SK-N-MC (cell line): ENCODE measurements at regions not wholly inside any gene's neighbourhood (a gene's known extent, or its start where the extent isn't known, plus 50 kb on each side); places are given as distances from the start of the nearest gene placed in this dataset.

Source experiments
- DNase-seq: peaks from one replicate; pipeline ENCODE4 v3.0.0-alpha.2; 2011; ENCODE audit warnings: low read depth, low spot score
- H3K27ac ChIP-seq: fragments of 200-600 bp; sonication (generic); 2 replicates; pipeline ENCODE4 v1.5.1; 2016; ENCODE audit warnings: mixed run types
- H3K36me3 ChIP-seq: fragments of 200-600 bp; sonication (generic); 2 replicates; pipeline ENCODE4 v1.6.1; 2017; ENCODE audit warnings: antibody characterized with exemption, low read length, mixed read lengths; ENCODE audit not compliant: insufficient read depth
- H3K4me3 ChIP-seq: fragments of 200-600 bp; sonication (generic); 2 replicates; pipeline ENCODE4 v1.5.1; 2016
- H3K9ac ChIP-seq: fragments of 200-600 bp; sonication (generic); 2 replicates; pipeline ENCODE4 v1.8.0; 2017; ENCODE audit warnings: mixed run types, mixed read lengths; ENCODE audit not compliant: insufficient read length
- H3K9me3 ChIP-seq: fragments of 200-600 bp; sonication (generic); 2 replicates; pipeline ENCODE4 v1.6.1; 2017; ENCODE audit warnings: low read depth, mild to moderate bottlenecking, antibody characterized with exemption, low read length, moderate library complexity, mixed read lengths
- EZH2 ChIP-seq: fragments of 200-600 bp; sonication (generic); IDR thresholded peaks from one replicate; pipeline ENCODE4 v1.6.1; 2017; ENCODE audit warnings: antibody characterized with exemption
- FOXP2 ChIP-seq: optimal IDR thresholded peaks from 2 replicates; pipeline ENCODE3; 2011; ENCODE audit warnings: mild to moderate bottlenecking, moderate library complexity; ENCODE audit not compliant: insufficient read depth; ENCODE audit errors: extremely low read length, control extremely low read depth
- POLR2AphosphoS5 ChIP-seq: IDR thresholded peaks from 2 replicates; pipeline ENCODE4 v1.6.1; 2012; ENCODE audit warnings: mild to moderate bottlenecking, low read depth, low read length, borderline replicate concordance

- Histone ChIP-seq H3K9ac (no peak overlapping the region), H3K9me3 (peaks cover 5% of the 10 kb centered on the region; the same call in 1 of the 2 replicates), H3K27ac (no peak overlapping the region), H3K4me3 (no peak overlapping the region), H3K36me3 (no peaks in the 10 kb centered on the region)
- no peak for TF ChIP-seq FOXP2
- TF ChIP-seq POLR2AphosphoS5 = no peak
- TF ChIP-seq EZH2 = no peak
- DNase-seq = no peak
Observed at GRCh38 chr2:196500686-196501431, 138.7 kb upstream of the CCDC150 start.

- Histone ChIP-seq H3K9me3 (peaks cover 5% of the 10 kb centered on the region; the same call in 1 of the 2 replicates), H3K36me3 (no peaks in the 10 kb centered on the region), H3K4me3 (no peak overlapping the region), H3K27ac (no peak overlapping the region; the same call in 1 of the 2 replicates), H3K9ac (no peak overlapping the region)
- DNase-seq = no peak
- TF ChIP-seq POLR2AphosphoS5 = no peak
- no peak for TF ChIP-seq FOXP2
- TF ChIP-seq EZH2 = no peak
Observed at GRCh38 chr2:196501836-196502235, 137.7 kb upstream of the CCDC150 start.

GRCh38 chr2:196502386-196502785 is 137.1 kb upstream of the CCDC150 start:
- Histone ChIP-seq H3K27ac (no peak overlapping the region; the same call in 1 of the 2 replicates), H3K36me3 (no peaks in the 10 kb centered on the region), H3K9me3 (peaks cover 5% of the 10 kb centered on the region; the same call in 1 of the 2 replicates), H3K4me3 (no peak overlapping the region), H3K9ac (no peak overlapping the region)
- no peak for DNase-seq
- no peak for TF ChIP-seq FOXP2
- TF ChIP-seq POLR2AphosphoS5 = no peak
- no peak for TF ChIP-seq EZH2

- DNase-seq = no peak
- peaks cover 5% of the 10 kb centered on the region; the same call in 1 of the 2 replicates for H3K9me3 ChIP-seq
- H3K4me3 ChIP-seq = no peak overlapping the region
- no peak overlapping the region for H3K9ac ChIP-seq
- no peak overlapping the region for H3K27ac ChIP-seq
- H3K36me3 ChIP-seq = no peaks in the 10 kb centered on the region
- TF ChIP-seq EZH2 = no peak
- TF ChIP-seq FOXP2 = no peak
- no peak for TF ChIP-seq POLR2AphosphoS5
Observed at GRCh38 chr2:196503398-196503797, 136.1 kb upstream of the CCDC150 start.

- DNase-seq = no peak
- peaks cover 2% of the 10 kb centered on the region; the same call in 1 of the 2 replicates for H3K9me3 ChIP-seq
- H3K27ac ChIP-seq = no peak overlapping the region
- no peaks in the 10 kb centered on the region for H3K36me3 ChIP-seq
- no peak overlapping the region for H3K4me3 ChIP-seq
- no peak overlapping the region for H3K9ac ChIP-seq
- TF ChIP-seq POLR2AphosphoS5 = no peak
- TF ChIP-seq EZH2 = no peak
- no peak for TF ChIP-seq FOXP2
Observed at GRCh38 chr2:196504788-196505187, 134.7 kb upstream of the CCDC150 start.

GRCh38 chr2:196510246-196510645 is 129.3 kb upstream of the CCDC150 start:
- Histone ChIP-seq H3K36me3 (no peaks in the 10 kb centered on the region), H3K9me3 (no peaks in the 10 kb centered on the region), H3K4me3 (no peak overlapping the region), H3K9ac (no peak overlapping the region), H3K27ac (no peak overlapping the region)
- TF ChIP-seq FOXP2 = no peak
- DNase-seq = no peak

- Histone ChIP-seq H3K4me3 (no peak overlapping the region), H3K9ac (no peak overlapping the region), H3K27ac (no peak overlapping the region), H3K9me3 (no peaks in the 10 kb centered on the region), H3K36me3 (no peaks in the 10 kb centered on the region)
- no peak for DNase-seq
- TF ChIP-seq EZH2 (no peak), FOXP2 (no peak), POLR2AphosphoS5 (no peak)
Observed at GRCh38 chr2:196511258-196512168, 128.0 kb upstream of the CCDC150 start.

GRCh38 chr2:196513796-196514526 is 125.6 kb upstream of the CCDC150 start:
- no peak for TF ChIP-seq POLR2AphosphoS5
- no peak for TF ChIP-seq FOXP2
- no peak for TF ChIP-seq EZH2
- no peak for DNase-seq

More at GRCh38 chr2:196513796-196514526, 125.6 kb upstream of the CCDC150 start:
- H3K4me3 ChIP-seq = no peak overlapping the region
- H3K36me3 ChIP-seq = no peaks in the 10 kb centered on the region
- no peaks in the 10 kb centered on the region for H3K9me3 ChIP-seq
- no peak overlapping the region for H3K27ac ChIP-seq
- H3K9ac ChIP-seq = no peak overlapping the region
